ENCODE measurements at regions not wholly inside any gene's neighbourhood (a gene's known extent, or its start where the extent isn't known, plus 50 kb on each side); places are given as distances from the start of the nearest gene placed in this dataset.
A peak's percentile ranks its signal among the peaks of the same experiment; 100 is the strongest.
"Not testable (repeated sequence)": the region's sequence is repeated elsewhere in the genome, so short reads cannot be mapped to it uniquely, and the experiment has no call there.

- not testable (repeated sequence) for DNase-seq (ENCODE audit: low spot score)
Measured at GRCh38 chr9:79089851-79090250, 481.9 kb upstream of the TLE4 start.

GRCh38 chr9:79103257-79103656, 468.5 kb upstream of the TLE4 start:
- DNase-seq (ENCODE audit: low spot score): not testable (repeated sequence)

GRCh38 chr9:79104216-79104615, 467.5 kb upstream of the TLE4 start:
- DNase-seq (ENCODE audit: low spot score): no peak

DNA sequence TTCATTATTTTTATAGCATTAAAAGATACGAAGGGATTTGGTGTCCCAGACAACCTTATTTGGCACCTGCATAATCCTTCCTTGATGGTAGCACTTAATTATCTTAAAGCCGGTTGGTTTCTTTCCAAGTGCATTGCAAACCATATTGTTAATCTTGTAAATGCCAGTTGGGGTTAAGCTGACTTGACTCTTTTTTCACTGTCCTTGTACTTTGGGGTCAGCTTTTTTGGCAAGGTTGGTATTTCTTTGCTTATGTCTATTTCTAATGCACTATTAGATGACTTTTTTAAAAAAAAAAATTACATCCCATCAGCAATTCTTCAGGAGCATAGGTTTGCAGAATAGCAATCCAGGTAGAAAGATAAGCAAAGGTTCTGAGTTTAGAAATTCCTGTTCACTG, 466.8 kb upstream of the TLE4 start:
- DNase-seq (ENCODE audit: low spot score): no peak

GRCh38 chr9:79107911-79108676, 463.7 kb upstream of the TLE4 start:
- DNase-seq (ENCODE audit: low spot score): no peak

DNA sequence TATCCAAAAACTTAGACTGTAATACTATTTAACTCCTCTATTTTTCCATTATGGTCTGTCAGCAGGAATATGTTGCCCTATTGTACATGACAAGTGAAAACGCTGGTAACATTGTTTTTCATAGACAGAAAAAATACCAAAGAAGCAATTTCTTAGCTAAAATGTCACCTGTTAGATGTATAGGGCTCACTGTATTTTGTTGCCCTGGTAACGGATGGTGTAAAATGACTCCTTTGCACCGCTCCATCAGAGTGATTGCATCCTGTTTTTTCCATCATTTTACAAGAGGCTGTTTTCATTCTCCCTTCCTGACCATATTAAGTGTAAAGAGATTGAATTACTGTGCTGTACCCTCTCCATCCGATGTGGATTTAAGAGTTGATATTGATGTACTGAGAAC, 460.1 kb upstream of the TLE4 start:
- no peak for DNase-seq (ENCODE audit: low spot score)

- no peak for DNase-seq (ENCODE audit: low spot score)
Measured at GRCh38 chr9:79115176-79115575, 456.6 kb upstream of the TLE4 start.

GRCh38 chr9:79116041-79116440, 455.7 kb upstream of the TLE4 start:
- no peak for DNase-seq (ENCODE audit: low spot score)

- no peak for DNase-seq (ENCODE audit: low spot score)
Measured at GRCh38 chr9:79116709-79117108, 455.1 kb upstream of the TLE4 start.

GRCh38 chr9:79120533-79120932, 451.2 kb upstream of the TLE4 start:
- DNase-seq (ENCODE audit: low spot score): no peak

DNA sequence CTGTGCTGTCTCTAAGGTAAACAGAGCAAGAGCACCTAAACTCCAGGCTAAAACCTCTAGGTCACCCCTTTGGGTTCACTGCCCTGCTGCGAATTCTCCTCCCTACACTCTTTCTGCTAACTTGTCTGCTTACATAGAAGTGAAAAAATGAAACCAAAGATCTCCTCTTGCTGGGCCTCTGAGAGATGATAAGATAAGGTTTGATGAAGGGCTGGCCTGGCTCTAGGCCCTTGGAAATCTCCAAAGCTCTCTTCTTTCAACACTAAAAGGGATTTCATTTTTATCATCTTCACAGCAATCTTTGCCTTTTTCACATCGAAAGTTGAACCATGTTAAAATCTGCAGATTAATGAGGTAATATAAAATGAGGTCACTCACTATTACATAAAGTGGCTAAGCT, 450.8 kb upstream of the TLE4 start:
- no peak for DNase-seq (ENCODE audit: low spot score)

DNA sequence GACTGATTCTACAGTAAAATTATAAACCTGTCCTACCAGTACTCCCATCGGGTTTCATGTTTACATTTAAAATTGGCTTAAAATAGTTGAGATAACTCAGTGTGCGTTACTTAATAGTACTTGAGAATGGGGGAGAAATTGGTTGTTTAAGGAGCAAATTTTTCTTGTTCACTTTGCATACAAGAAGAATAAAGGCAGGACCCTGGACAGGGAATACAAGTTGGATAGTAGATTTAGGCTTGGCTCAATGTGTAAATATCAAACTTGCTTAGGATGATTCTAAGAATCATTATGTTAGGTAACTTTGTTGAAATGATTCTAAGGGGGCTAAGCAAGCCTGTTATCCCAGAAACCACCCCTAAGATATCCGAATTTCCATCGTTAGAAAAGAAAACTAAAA, 448.4 kb upstream of the TLE4 start:
- DNase-seq (ENCODE audit: low spot score): no peak

DNA sequence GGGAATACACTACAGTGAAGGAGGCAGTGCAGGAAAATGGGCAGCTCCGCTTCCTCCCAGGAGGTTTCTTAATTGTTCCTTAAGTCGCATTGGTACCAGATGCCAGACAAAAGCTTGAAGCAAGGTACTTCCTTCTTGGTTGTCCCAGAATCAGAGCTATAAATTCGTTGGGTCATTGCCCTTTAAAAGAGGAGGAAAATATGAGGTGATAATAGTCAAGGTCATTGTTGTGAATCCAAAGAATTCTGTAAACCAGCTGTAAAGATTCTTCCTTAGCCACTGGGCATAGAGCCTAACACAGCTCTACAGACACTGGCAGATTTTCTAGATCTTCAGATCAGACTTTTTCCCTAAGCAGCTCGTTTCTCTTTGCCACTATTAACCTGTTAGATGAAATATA, 444.1 kb upstream of the TLE4 start:
- no peak for DNase-seq (ENCODE audit: low spot score)

- peak; percentile 9 for DNase-seq (ENCODE audit: low spot score)
Measured at GRCh38 chr9:79129865-79130480, 441.8 kb upstream of the TLE4 start.

- no peak for DNase-seq (ENCODE audit: low spot score)
Measured at GRCh38 chr9:79131246-79131774, 440.5 kb upstream of the TLE4 start.

- DNase-seq (ENCODE audit: low spot score): no peak
Measured at GRCh38 chr9:79131824-79132377, 439.9 kb upstream of the TLE4 start.

DNA sequence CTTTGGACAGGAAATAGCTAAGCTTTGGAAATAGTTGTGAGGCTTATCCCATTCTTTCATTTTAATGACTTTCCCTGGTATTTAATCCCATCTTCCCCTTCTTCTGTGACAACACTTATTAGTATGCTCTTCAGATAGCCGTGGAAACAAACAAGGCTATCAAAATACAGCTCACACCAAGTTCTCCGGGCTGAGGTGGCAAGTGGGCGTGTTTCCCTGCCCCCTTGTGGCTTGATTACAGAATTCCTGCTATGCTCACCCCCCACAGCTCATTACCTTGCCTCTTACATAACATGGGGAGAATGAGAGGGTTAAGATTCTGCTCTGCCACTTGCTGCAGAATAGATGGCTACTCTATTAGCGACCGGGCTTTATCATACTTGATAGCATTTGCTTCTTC, 437.1 kb upstream of the TLE4 start:
- no peak for DNase-seq (ENCODE audit: low spot score)

DNA sequence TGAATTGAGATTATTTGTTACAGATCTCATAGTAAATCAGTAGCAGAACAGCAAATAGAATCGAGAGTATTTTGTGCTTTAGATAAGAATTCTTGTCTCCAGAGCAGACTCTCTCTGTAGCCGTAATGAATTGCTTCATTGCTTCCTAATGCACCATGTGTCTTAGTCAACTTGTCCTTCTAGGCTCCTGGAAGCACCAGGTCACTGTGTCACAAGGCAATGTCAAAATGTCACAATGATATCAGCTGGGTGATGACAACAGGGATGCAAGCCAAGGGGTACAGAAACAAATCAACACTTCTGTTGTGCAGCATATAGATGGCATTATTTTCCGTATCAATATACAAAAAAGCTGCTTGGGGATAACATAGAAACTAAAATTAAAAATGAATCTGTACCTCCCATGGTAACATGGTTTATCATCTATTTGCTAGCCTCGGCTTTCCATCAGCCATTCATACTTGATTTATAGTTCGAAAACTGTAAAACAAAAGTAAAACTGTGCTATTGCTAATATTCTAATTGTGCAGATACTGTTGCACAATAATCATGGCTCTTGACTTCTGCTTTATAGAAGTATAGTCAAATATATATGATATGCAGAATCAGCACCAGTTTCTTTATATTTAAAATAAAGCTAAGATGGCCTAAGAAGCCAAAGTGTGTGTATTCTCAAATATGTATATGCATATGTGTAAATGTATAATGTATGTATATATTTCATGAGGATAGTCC, 435.9 kb upstream of the TLE4 start:
- no peak for DNase-seq (ENCODE audit: low spot score)

DNA sequence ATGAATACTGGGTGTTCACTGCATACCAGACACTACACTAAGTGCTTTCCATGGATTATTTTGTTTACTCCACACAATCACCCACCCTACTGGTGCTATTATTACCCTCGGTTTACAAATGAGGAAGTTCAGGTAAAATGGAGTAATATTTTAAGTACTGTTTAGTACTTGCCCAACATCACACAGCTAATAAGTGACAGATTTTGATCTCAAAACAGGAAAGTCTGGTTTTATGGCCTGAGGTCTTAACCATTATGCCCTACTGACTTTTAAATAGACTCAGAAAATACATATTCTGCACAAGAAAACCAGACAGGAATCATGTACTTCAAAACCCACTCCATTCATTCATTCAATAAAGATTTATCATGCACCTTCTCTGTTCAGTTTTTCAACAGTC, 431.0 kb upstream of the TLE4 start:
- DNase-seq (ENCODE audit: low spot score): no peak

DNA sequence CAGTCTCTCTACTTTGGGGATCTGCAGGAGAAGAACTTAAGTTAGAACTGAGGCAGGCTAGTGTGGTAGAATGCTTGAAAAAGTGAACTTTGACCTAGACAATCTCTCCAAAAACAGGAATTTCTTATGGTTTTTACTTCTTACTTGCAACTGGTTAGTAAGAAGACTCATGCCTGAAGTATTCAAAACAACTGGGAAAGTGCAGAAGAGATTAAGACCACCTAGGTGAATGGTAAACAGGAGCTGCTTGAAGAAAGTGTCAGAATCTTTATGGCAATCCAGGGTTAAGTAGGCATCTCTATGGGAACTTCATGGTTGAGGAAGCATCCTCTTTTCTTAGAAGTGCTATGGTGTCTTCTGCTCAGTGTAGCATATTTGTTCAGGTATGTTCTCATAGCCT, 428.6 kb upstream of the TLE4 start:
- DNase-seq (ENCODE audit: low spot score): no peak

DNA sequence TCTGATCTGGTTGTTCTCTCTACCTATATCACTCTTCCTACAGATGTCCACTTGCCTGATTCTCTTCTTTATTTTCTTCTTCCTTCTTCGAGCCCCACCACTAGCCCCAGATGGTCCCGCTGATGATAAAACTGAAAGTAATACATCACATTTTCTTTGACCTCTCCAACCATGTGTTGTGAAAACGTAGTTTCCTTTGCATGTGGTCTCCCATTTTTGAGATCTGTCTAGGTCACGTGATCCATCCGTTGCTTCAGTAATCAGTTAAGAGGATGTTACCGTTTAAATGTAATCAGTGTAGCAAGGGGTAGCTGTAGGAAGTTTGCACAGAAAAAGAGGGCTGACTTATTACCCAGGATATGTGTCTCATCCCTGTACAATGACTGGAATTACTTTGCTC, 426.3 kb upstream of the TLE4 start:
- DNase-seq (ENCODE audit: low spot score): no peak

DNA sequence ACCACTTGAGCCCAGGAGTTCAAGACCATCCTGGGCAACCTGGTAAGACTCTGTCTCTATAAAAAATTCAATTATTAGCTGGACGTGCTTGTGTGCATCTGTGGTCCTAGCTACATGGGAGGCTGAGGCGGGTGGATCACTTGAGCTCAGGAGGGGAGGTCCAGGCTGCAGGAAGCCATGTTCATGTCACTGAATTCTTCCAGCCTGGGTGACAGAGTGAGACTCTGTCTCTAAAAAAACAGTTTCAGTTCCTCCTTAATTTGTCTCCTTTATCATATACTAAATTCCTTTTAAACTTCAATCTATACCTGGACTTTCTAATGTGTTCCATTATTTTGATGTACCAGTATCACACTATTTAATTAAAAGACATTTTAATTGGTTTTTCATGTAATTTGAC, 422.2 kb upstream of the TLE4 start:
- DNase-seq (ENCODE audit: low spot score): no peak

GRCh38 chr9:79151791-79152190, 420.0 kb upstream of the TLE4 start:
- DNase-seq (ENCODE audit: low spot score): no peak
